ENCODE measurements at regions not wholly inside any gene's neighbourhood (a gene's known extent, or its start where the extent isn't known, plus 50 kb on each side); places are given as distances from the start of the nearest gene placed in this dataset.
"Not testable (repeated sequence)": the region's sequence is repeated elsewhere in the genome, so short reads cannot be mapped to it uniquely, and the experiment has no call there.

GRCh38 chr6:137303441-137303840 is 84.3 kb upstream of the IFNGR1 start:
- no peaks in the 10 kb centered on the region for H3K4me1 ChIP-seq (ENCODE audit: control insufficient read depth, insufficient read depth, low read length)
- H3K9ac ChIP-seq (ENCODE audit: low read depth, low read length) = no peak overlapping the region
- no peak overlapping the region for H3K4me2 ChIP-seq (ENCODE audit: low read length)
- no peak overlapping the region for H3K4me3 ChIP-seq (ENCODE audit: low read length)
- peaks cover 12% of the 10 kb centered on the region for H3K27me3 ChIP-seq (ENCODE audit: control insufficient read depth, insufficient read depth, low read length)
- H3K9me3 ChIP-seq (replicated peaks; ENCODE audit: low read length) = no peaks in the 10 kb centered on the region
- no peaks in the 10 kb centered on the region for H3K36me3 ChIP-seq (ENCODE audit: insufficient read depth, low read length)

GRCh38 chr6:137299681-137300080 is 80.5 kb upstream of the IFNGR1 start:
- H3K4me2 ChIP-seq (ENCODE audit: low read length) = no peak overlapping the region
- peaks cover 8% of the 10 kb centered on the region for H3K4me1 ChIP-seq (ENCODE audit: control insufficient read depth, insufficient read depth, low read length)
- no peaks in the 10 kb centered on the region for H3K9me3 ChIP-seq (replicated peaks; ENCODE audit: low read length)
- no peaks in the 10 kb centered on the region for H3K36me3 ChIP-seq (ENCODE audit: insufficient read depth, low read length)
- no peak overlapping the region for H3K9ac ChIP-seq (ENCODE audit: low read depth, low read length)
- H3K4me3 ChIP-seq (ENCODE audit: low read length) = no peak overlapping the region
- H3K27me3 ChIP-seq (ENCODE audit: control insufficient read depth, insufficient read depth, low read length) = peaks cover 11% of the 10 kb centered on the region

- H3K9ac ChIP-seq (ENCODE audit: low read depth, low read length) = no peak overlapping the region
Observed at GRCh38 chr6:137297887-137298286, 78.7 kb upstream of the IFNGR1 start.

DNA sequence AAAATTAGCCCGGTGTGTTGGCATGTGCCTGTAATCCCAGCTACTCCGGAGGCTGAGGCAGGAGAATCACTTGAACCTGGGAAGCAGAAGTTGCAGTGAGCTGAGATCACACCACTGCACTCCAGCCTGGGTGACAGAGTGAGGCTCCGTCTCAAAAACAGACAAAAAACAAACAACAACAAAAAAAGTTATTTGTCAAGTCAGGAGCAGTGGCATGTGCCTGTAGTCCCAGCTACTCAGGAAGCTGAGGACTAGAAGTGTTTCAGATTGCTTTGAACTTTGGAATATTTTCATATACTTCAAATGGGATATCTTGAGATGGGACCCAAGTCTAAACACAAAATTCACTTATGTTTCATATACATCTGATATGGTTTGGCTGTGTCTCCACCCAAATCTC is 73.1 kb upstream of the IFNGR1 start:
- H3K4me1 ChIP-seq (ENCODE audit: control insufficient read depth, insufficient read depth, low read length); H3K4me2 ChIP-seq (ENCODE audit: low read length); H3K36me3 ChIP-seq (ENCODE audit: insufficient read depth, low read length); H3K9me3 ChIP-seq (replicated peaks; ENCODE audit: low read length); H3K27me3 ChIP-seq (ENCODE audit: control insufficient read depth, insufficient read depth, low read length); H3K4me3 ChIP-seq (ENCODE audit: low read length); H3K9ac ChIP-seq (ENCODE audit: low read depth, low read length): not testable (repeated sequence)

More at GRCh38 chr6:137297887-137298286, 78.7 kb upstream of the IFNGR1 start:
- H3K9me3 ChIP-seq (replicated peaks; ENCODE audit: low read length) = no peaks in the 10 kb centered on the region
- no peaks in the 10 kb centered on the region for H3K27me3 ChIP-seq (ENCODE audit: control insufficient read depth, insufficient read depth, low read length)
- H3K4me2 ChIP-seq (ENCODE audit: low read length) = no peak overlapping the region
- H3K36me3 ChIP-seq (ENCODE audit: insufficient read depth, low read length) = no peaks in the 10 kb centered on the region
- no peak overlapping the region for H3K4me3 ChIP-seq (ENCODE audit: low read length)
- H3K4me1 ChIP-seq (ENCODE audit: control insufficient read depth, insufficient read depth, low read length) = peaks cover 8% of the 10 kb centered on the region

DNA sequence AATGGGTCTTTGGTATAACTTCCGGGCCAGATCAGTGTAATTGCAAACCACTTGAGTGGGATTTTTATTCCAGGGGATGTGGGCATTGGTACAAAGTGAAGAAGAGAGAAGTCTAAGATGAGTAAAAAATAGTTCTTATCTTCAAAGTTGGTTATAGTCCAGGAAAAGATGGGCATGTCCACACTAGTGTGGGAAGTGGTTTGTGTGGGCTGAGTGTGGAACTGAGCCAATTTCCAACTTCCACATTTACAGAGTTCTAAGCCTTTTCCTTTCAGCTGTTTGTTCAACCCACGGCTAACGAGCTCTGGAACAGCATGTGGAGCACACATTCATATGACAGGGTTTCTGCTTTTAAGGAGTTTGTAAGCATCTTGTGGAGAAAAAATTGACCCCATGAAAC is 72.3 kb upstream of the IFNGR1 start:
- peaks cover 2% of the 10 kb centered on the region for H3K4me1 ChIP-seq (ENCODE audit: control insufficient read depth, insufficient read depth, low read length)
- H3K36me3 ChIP-seq (ENCODE audit: insufficient read depth, low read length) = no peaks in the 10 kb centered on the region
- H3K4me2 ChIP-seq (ENCODE audit: low read length) = no peak overlapping the region
- no peak overlapping the region for H3K9ac ChIP-seq (ENCODE audit: low read depth, low read length)
- H3K27me3 ChIP-seq (ENCODE audit: control insufficient read depth, insufficient read depth, low read length) = no peaks in the 10 kb centered on the region
- H3K9me3 ChIP-seq (replicated peaks; ENCODE audit: low read length) = no peaks in the 10 kb centered on the region
- no peak overlapping the region for H3K4me3 ChIP-seq (ENCODE audit: low read length)

GRCh38 chr6:137290601-137291261 is 71.5 kb upstream of the IFNGR1 start:
- Histone ChIP-seq H3K27me3 (ENCODE audit: control insufficient read depth, insufficient read depth, low read length) (no peaks in the 10 kb centered on the region), H3K9ac (ENCODE audit: low read depth, low read length) (no peak overlapping the region), H3K36me3 (ENCODE audit: insufficient read depth, low read length) (no peaks in the 10 kb centered on the region), H3K4me2 (ENCODE audit: low read length) (no peak overlapping the region), H3K4me3 (ENCODE audit: low read length) (no peak overlapping the region), H3K4me1 (ENCODE audit: control insufficient read depth, insufficient read depth, low read length) (peaks cover 2% of the 10 kb centered on the region), H3K9me3 (replicated peaks; ENCODE audit: low read length) (no peaks in the 10 kb centered on the region)

DNA sequence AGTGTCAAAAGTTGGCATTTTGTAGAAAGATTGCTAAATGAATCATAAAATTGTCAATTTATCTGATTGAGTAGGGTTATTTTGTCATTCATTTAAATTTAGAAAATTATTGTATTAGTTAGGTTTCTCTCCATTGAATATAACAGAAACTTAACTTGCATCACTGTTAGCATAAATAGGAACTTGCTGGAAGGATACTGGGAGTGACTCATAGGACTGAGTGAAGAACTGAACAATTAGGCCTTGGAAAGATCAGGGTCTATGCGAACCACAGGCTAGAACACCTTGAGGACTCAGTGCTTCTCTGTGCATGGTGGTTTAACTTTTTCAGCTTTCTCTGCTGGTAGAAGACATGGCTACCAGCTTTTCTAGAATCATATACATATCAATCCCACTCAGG is 67.7 kb upstream of the IFNGR1 start:
- H3K27me3 ChIP-seq (ENCODE audit: control insufficient read depth, insufficient read depth, low read length) = no peaks in the 10 kb centered on the region
- H3K4me2 ChIP-seq (ENCODE audit: low read length) = no peak overlapping the region
- H3K4me1 ChIP-seq (ENCODE audit: control insufficient read depth, insufficient read depth, low read length) = peaks cover 5% of the 10 kb centered on the region
- H3K9ac ChIP-seq (ENCODE audit: low read depth, low read length) = no peak overlapping the region
- no peak overlapping the region for H3K4me3 ChIP-seq (ENCODE audit: low read length)
- H3K36me3 ChIP-seq (ENCODE audit: insufficient read depth, low read length) = no peaks in the 10 kb centered on the region
- H3K9me3 ChIP-seq (replicated peaks; ENCODE audit: low read length) = no peaks in the 10 kb centered on the region

DNA sequence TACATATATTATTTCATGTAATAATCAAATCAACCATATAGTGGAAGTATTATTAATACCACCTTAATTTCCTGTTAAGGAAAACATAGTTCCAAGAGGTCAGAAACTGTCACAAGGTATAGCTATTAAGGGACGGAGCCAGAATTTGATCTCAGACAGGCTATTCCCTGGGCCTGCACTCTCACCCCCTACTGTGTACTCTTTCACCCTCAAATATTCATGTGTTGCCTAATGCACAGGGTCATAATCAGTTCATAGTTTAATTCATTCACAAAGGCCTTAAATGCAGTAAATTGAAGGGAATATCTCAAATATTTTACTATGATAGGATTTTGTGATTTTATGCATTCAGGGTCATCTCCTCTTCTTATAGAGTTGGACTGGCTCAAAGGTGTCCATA is 67.2 kb upstream of the IFNGR1 start:
- Histone ChIP-seq H3K9me3 (replicated peaks; ENCODE audit: low read length) (no peaks in the 10 kb centered on the region), H3K4me1 (ENCODE audit: control insufficient read depth, insufficient read depth, low read length) (peaks cover 3% of the 10 kb centered on the region), H3K27me3 (ENCODE audit: control insufficient read depth, insufficient read depth, low read length) (peaks cover under 1% of the 10 kb centered on the region), H3K9ac (ENCODE audit: low read depth, low read length) (no peak overlapping the region), H3K4me2 (ENCODE audit: low read length) (no peak overlapping the region), H3K36me3 (ENCODE audit: insufficient read depth, low read length) (no peaks in the 10 kb centered on the region), H3K4me3 (ENCODE audit: low read length) (no peak overlapping the region)

GRCh38 chr6:137284811-137285110 is 65.6 kb upstream of the IFNGR1 start:
- Histone ChIP-seq H3K36me3 (ENCODE audit: insufficient read depth, low read length) (no peaks in the 10 kb centered on the region), H3K27me3 (ENCODE audit: control insufficient read depth, insufficient read depth, low read length) (peaks cover 3% of the 10 kb centered on the region), H3K9me3 (replicated peaks; ENCODE audit: low read length) (no peaks in the 10 kb centered on the region), H3K4me3 (ENCODE audit: low read length) (no peak overlapping the region), H3K4me1 (ENCODE audit: control insufficient read depth, insufficient read depth, low read length) (peaks cover 3% of the 10 kb centered on the region), H3K4me2 (ENCODE audit: low read length) (no peak overlapping the region), H3K9ac (ENCODE audit: low read depth, low read length) (no peak overlapping the region)

DNA sequence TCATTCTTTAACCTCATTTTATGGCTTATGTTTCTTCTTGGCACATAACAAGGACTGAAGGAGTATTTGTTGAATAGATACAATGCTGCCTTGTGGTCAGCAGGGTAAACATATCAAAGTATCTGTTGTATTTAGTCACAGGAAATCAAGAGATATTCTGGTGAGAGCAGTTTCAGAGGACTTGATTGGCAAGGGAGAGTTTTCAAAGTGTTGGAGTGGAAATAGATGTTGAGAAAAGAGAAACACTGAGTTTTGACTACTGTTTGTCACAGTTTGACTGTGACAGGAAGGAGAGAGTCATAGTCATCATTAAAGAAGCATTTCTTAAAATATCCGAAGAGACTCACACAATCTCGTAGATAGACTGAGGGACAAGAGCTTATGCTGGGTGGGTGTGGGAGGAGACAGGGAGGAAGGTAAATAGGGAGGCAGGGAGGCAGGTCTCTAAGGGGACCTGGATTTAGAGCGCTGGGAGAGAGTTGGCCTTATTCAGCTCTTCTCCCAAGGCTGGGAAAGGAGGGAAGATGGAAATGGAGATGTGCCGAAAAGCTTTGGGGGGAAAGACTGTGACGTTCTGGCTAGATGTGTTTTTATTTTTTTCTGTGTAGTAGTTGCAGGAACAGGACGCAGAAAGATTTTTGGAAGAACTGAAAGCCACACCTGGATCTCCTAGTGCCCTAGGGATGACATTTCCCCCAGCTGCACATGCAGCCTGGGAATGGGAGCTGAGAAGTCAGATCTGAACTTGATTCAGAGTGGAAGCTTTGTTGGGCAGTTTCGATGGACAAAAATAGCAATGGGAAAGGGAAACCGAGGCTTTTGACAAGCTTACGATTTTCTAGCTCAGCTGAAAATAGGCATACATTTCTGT is 65.0 kb upstream of the IFNGR1 start:
- no peak overlapping the region for H3K9ac ChIP-seq (ENCODE audit: low read depth, low read length)
- H3K9me3 ChIP-seq (replicated peaks; ENCODE audit: low read length) = no peaks in the 10 kb centered on the region

DNA sequence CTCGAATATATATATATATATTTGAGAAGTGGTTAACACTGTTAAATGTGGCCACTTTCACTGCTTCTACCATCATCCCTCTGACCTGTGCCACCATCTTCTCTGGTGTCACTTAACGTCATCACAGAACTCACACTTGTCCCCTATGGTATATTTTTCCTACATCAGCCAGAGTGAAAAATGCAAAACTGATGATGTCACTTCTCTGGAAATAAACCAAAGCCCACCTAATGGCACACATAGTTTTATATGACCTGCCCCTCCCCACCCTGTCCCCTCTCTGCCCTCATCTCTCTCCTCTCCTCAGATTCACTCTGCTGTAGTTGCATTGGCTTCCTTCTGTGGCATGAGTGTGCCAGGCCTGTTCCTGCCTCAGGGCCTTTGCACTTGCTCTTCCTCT is 63.9 kb upstream of the IFNGR1 start:
- H3K9ac ChIP-seq (ENCODE audit: low read depth, low read length) = no peak overlapping the region
- H3K27me3 ChIP-seq (ENCODE audit: control insufficient read depth, insufficient read depth, low read length) = peaks cover 3% of the 10 kb centered on the region
- no peak overlapping the region for H3K4me3 ChIP-seq (ENCODE audit: low read length)
- no peaks in the 10 kb centered on the region for H3K9me3 ChIP-seq (replicated peaks; ENCODE audit: low read length)
- H3K4me1 ChIP-seq (ENCODE audit: control insufficient read depth, insufficient read depth, low read length) = peaks cover 7% of the 10 kb centered on the region
- H3K36me3 ChIP-seq (ENCODE audit: insufficient read depth, low read length) = no peaks in the 10 kb centered on the region
- H3K4me2 ChIP-seq (ENCODE audit: low read length) = no peak overlapping the region

More for the DNA sequence above, 65.0 kb upstream of the IFNGR1 start:
- Histone ChIP-seq H3K27me3 (ENCODE audit: control insufficient read depth, insufficient read depth, low read length) (peaks cover 3% of the 10 kb centered on the region), H3K4me3 (ENCODE audit: low read length) (no peak overlapping the region), H3K4me2 (ENCODE audit: low read length) (no peak overlapping the region), H3K4me1 (ENCODE audit: control insufficient read depth, insufficient read depth, low read length) (peaks cover 3% of the 10 kb centered on the region), H3K36me3 (ENCODE audit: insufficient read depth, low read length) (no peaks in the 10 kb centered on the region)

- no peaks in the 10 kb centered on the region for H3K36me3 ChIP-seq (ENCODE audit: insufficient read depth, low read length)
- H3K9ac ChIP-seq (ENCODE audit: low read depth, low read length) = no peak overlapping the region
- H3K4me3 ChIP-seq (ENCODE audit: low read length) = no peak overlapping the region
- no peaks in the 10 kb centered on the region for H3K9me3 ChIP-seq (replicated peaks; ENCODE audit: low read length)
- peaks cover 13% of the 10 kb centered on the region for H3K4me1 ChIP-seq (ENCODE audit: control insufficient read depth, insufficient read depth, low read length)
- peaks cover 3% of the 10 kb centered on the region for H3K27me3 ChIP-seq (ENCODE audit: control insufficient read depth, insufficient read depth, low read length)
- H3K4me2 ChIP-seq (ENCODE audit: low read length) = no peak overlapping the region
Observed at GRCh38 chr6:137282254-137282653, 63.1 kb upstream of the IFNGR1 start.

All from skeletal muscle satellite cell (primary cell).